LNCaP clone FGC (cell line): ENCODE measurements at regions not wholly inside any gene's neighbourhood (a gene's known extent, or its start where the extent isn't known, plus 50 kb on each side); places are given as distances from the start of the nearest gene placed in this dataset.
"Not testable (repeated sequence)": the region's sequence is repeated elsewhere in the genome, so short reads cannot be mapped to it uniquely, and the experiment has no call there.

ENCODE experiments used
- DNase-seq: peaks from one replicate; pipeline ENCODE4 v3.0.0-alpha.2; 2011; ENCODE audit warnings: low read depth
- H3K4me3 ChIP-seq: 2 replicates; pipeline ENCODE4 v1.5.1; 2011; ENCODE audit warnings: mild to moderate bottlenecking, low read depth, low read length, control low read depth
- CTCF ChIP-seq: IDR thresholded peaks from 2 replicates; pipeline ENCODE4 v1.5.1; 2012; ENCODE audit warnings: mild to moderate bottlenecking; ENCODE audit not compliant: control insufficient read depth, insufficient read depth; ENCODE audit errors: extremely low read depth

GRCh38 chrX:76922100-76922499 lies 494.6 kb downstream of the MAGEE1 start:
- H3K4me3 ChIP-seq: no peak overlapping the region
- DNase-seq: no peak
- TF ChIP-seq CTCF: no peak

GRCh38 chrX:76924616-76925015 lies 497.1 kb downstream of the MAGEE1 start:
- not testable (repeated sequence) for DNase-seq, H3K4me3 ChIP-seq

- no peak overlapping the region for H3K4me3 ChIP-seq
- no peak for TF ChIP-seq CTCF
- DNase-seq: no peak
Measured at GRCh38 chrX:76931518-76931917, 504.0 kb downstream of the MAGEE1 start.

GRCh38 chrX:76957485-76957884 lies 489.7 kb upstream of the FGF16 start:
- DNase-seq: no peak
- no peak overlapping the region for H3K4me3 ChIP-seq
- TF ChIP-seq CTCF: no peak

- no peak for DNase-seq
- no peak for TF ChIP-seq CTCF
- H3K4me3 ChIP-seq: no peak overlapping the region
Measured at GRCh38 chrX:76971393-76972376, 475.5 kb upstream of the FGF16 start.

GRCh38 chrX:76977452-76977851 lies 469.7 kb upstream of the FGF16 start:
- DNase-seq: no peak
- no peak overlapping the region for H3K4me3 ChIP-seq
- TF ChIP-seq CTCF: no peak

- H3K4me3 ChIP-seq: no peak overlapping the region
- TF ChIP-seq CTCF: no peak
- DNase-seq: no peak
Measured at GRCh38 chrX:76987381-76987780, 459.8 kb upstream of the FGF16 start.
